CD4-positive, alpha-beta T cell (primary cell): ENCODE measurements at regions not wholly inside any gene's neighbourhood (a gene's known extent, or its start where the extent isn't known, plus 50 kb on each side); places are given as distances from the start of the nearest gene placed in this dataset.

Experiments
- ATAC-seq: fragments of 200-7000 bp; cut with Tn5 transposase; one replicate; pipeline ENCODE4 v1.10.0; 2022; ENCODE audit warnings: mild to moderate bottlenecking; ENCODE audit not compliant: poor library complexity
- CTCF ChIA-PET: fragments of 350-600 bp; sonication (Branson Sonifier 250); formaldehyde crosslinking; loops from one replicate; lab custom pipeline; 2021; ENCODE audit warnings: antibody characterized with exemption, inconsistent platforms; lab: Charles Lee
- POLR2A ChIA-PET: fragments of 350-600 bp; sonication (Branson Sonifier 250); formaldehyde crosslinking; loops from one replicate; lab custom pipeline; 2021; ENCODE audit warnings: antibody characterized with exemption, inconsistent platforms; lab: Charles Lee
- DNase-seq, 14 experiments: peaks; one replicate each; pipeline ENCODE4 v3.0.0-alpha.2; 2013 to 2020; ENCODE audit warnings: mixed read lengths in 2 of 14
- H3K27ac ChIP-seq, 2 donors: one replicate each; pipeline versions ENCODE4 v1.5.1 to v1.7.0; 2013; ENCODE audit warnings: low read length in 2 of 2, low read depth in 1 of 2, mild to moderate bottlenecking in 1 of 2
- H3K27me3 ChIP-seq, 2 experiments: 1 replicate in 1 of 2; 2 replicates in 1 of 2; pipeline versions ENCODE4 v1.6.1 to v1.7.0; 2013; ENCODE audit warnings: low read length in 2 of 2, control low read depth in 1 of 2, mild to moderate bottlenecking in 1 of 2, moderate library complexity in 1 of 2; ENCODE audit not compliant: insufficient read depth in 2 of 2, control insufficient read depth in 1 of 2
- H3K36me3 ChIP-seq: one replicate; pipeline ENCODE4 v1.6.1; 2013; ENCODE audit warnings: low read length, control low read depth; ENCODE audit not compliant: insufficient read depth
- H3K4me1 ChIP-seq: one replicate; pipeline ENCODE4 v1.6.1; 2013; ENCODE audit warnings: low read length, control low read depth; ENCODE audit not compliant: insufficient read depth
- H3K4me3 ChIP-seq: one replicate; pipeline ENCODE4 v1.5.1; 2013; ENCODE audit warnings: mild to moderate bottlenecking, low read length, moderate library complexity
- H3K9me3 ChIP-seq, 2 experiments: 1 replicate in 1 of 2; 2 replicates in 1 of 2; pipeline versions ENCODE4 v1.6.1 to v1.7.0; 2013; ENCODE audit warnings: low read length in 2 of 2, mild to moderate bottlenecking in 2 of 2, control low read depth in 1 of 2, moderate library complexity in 1 of 2; ENCODE audit not compliant: control insufficient read depth in 1 of 2, insufficient read depth in 1 of 2
- H3K27ac Mint-ChIP-seq: one replicate; pipeline ENCODE4 v1.8.0; 2020; ENCODE audit warnings: mixed read lengths
- H3K27me3 Mint-ChIP-seq: one replicate; pipeline ENCODE4 v1.8.0; 2021; ENCODE audit warnings: mixed read lengths
- H3K36me3 Mint-ChIP-seq: one replicate; pipeline ENCODE4 v1.8.0; 2021; ENCODE audit warnings: low read depth, mixed read lengths
- H3K4me1 Mint-ChIP-seq: one replicate; pipeline ENCODE4 v1.8.0; 2021; ENCODE audit warnings: low read depth, mixed read lengths
- H3K4me3 Mint-ChIP-seq: one replicate; pipeline ENCODE4 v1.8.0; 2020; ENCODE audit warnings: mild to moderate bottlenecking, mixed read lengths
- H3K9me3 Mint-ChIP-seq: one replicate; pipeline ENCODE4 v1.8.0; 2020; ENCODE audit warnings: mixed read lengths
- CTCF ChIP-seq: fragments of 200-600 bp; IDR thresholded peaks from one replicate; pipeline ENCODE4 v1.8.0; 2022; ENCODE audit warnings: antibody characterized with exemption, mild to moderate bottlenecking
- intact Hi-C, 2 experiments: fragments of 100-400 bp; cut with DNase I in 1 of 2; cut with micrococcal nuclease in 1 of 2; formaldehyde crosslinking; loops; one replicate each; pipeline versions ENCODE4 v1.15.1 to v1.9.0; 2023 to 2025; cut with DNase I, micrococcal nuclease

- no peak for TF ChIP-seq CTCF
- H3K27me3 ChIP-seq: no peaks in the 10 kb centered on the region
- no peaks in the 10 kb centered on the region for H3K36me3 ChIP-seq
- no peak for ATAC-seq
- Mint-ChIP-seq H3K4me1 (peaks cover 2% of the 10 kb centered on the region), H3K27me3 (no peaks in the 10 kb centered on the region), H3K27ac (no peak overlapping the region), H3K4me3 (no peak overlapping the region), H3K36me3 (no peaks in the 10 kb centered on the region), H3K9me3 (no peaks in the 10 kb centered on the region)
- ChIA-PET CTCF (no interaction called here), POLR2A (no interaction called here)
- no peaks in the 10 kb centered on the region for H3K4me1 ChIP-seq
- no peaks in the 10 kb centered on the region for H3K9me3 ChIP-seq
- intact Hi-C loops: no loop called here
- H3K4me3 ChIP-seq: no peak overlapping the region
- no peak overlapping the region for H3K27ac ChIP-seq
- no peak for DNase-seq
These were observed 91.5 kb downstream of the MRPL39 start for GRCh38 chr21:25515484-25516405.

GRCh38 chr21:25513810-25514209, 93.5 kb downstream of the MRPL39 start:
- CTCF ChIA-PET: no interaction called here
- H3K36me3 ChIP-seq: no peaks in the 10 kb centered on the region
- H3K4me3 Mint-ChIP-seq: no peak overlapping the region
- ATAC-seq (no peak), DNase-seq (no peak)
- no peaks in the 10 kb centered on the region for H3K9me3 Mint-ChIP-seq
- H3K4me3 ChIP-seq: no peak overlapping the region
- intact Hi-C loops: no loop called here
- H3K36me3 Mint-ChIP-seq: no peaks in the 10 kb centered on the region
- H3K27ac Mint-ChIP-seq: no peak overlapping the region
- no peak overlapping the region for H3K27ac ChIP-seq
- no peaks in the 10 kb centered on the region for H3K9me3 ChIP-seq
- no peaks in the 10 kb centered on the region for H3K27me3 ChIP-seq
- peaks cover 9% of the 10 kb centered on the region for H3K4me1 Mint-ChIP-seq
- POLR2A ChIA-PET: no interaction called here
- H3K4me1 ChIP-seq: no peaks in the 10 kb centered on the region
- H3K27me3 Mint-ChIP-seq: no peaks in the 10 kb centered on the region
- TF ChIP-seq CTCF: no peak

- no peaks in the 10 kb centered on the region for H3K9me3 ChIP-seq
- Mint-ChIP-seq H3K4me1 (peaks cover 9% of the 10 kb centered on the region), H3K36me3 (no peaks in the 10 kb centered on the region), H3K27ac (no peak overlapping the region), H3K27me3 (no peaks in the 10 kb centered on the region), H3K9me3 (no peaks in the 10 kb centered on the region), H3K4me3 (no peak overlapping the region)
- intact Hi-C loops: no loop called here
- ChIA-PET POLR2A (no interaction called here), CTCF (interaction anchor here (1.3 kb wide), 1 partner anchor 12 kb away, joined by 3 read pairs; no protein-coding TSS in a partner anchor)
- no peaks in the 10 kb centered on the region for H3K36me3 ChIP-seq
- TF ChIP-seq CTCF: no peak
- no peaks in the 10 kb centered on the region for H3K27me3 ChIP-seq
- H3K27ac ChIP-seq: no peak overlapping the region
- no peaks in the 10 kb centered on the region for H3K4me1 ChIP-seq
- DNase-seq: no peak
- no peak overlapping the region for H3K4me3 ChIP-seq
- ATAC-seq: no peak
These were observed 94.9 kb downstream of the MRPL39 start for GRCh38 chr21:25512095-25513081.
